ENCODE measurements at regions not wholly inside any gene's neighbourhood (a gene's known extent, or its start where the extent isn't known, plus 50 kb on each side); places are given as distances from the start of the nearest gene placed in this dataset.
"Not testable (repeated sequence)": the region's sequence is repeated elsewhere in the genome, so short reads cannot be mapped to it uniquely, and the experiment has no call there.

DNA sequence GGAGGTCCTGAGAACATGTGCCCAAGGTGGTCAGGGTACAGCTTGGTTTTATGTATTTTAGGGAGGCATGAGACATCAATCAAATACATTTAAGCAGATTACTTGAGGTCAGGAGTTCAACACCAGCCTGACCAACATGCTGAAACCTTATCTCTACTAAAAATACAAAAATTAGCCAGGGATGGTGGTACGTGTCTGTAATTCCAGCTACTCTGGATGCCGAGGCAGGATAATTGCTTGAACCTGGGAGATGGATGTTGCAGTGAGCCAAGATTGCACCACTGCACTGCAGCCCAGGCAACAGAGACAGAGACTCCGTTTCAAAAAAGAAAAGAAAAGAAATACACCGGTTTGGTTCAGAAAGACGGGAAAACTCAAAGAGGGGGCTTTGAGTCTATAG is 165.9 kb upstream of the ADAMTS19 start:
- H3K4me3 ChIP-seq (ENCODE audit: low read length in 3 of 3); H3K36me3 ChIP-seq (ENCODE audit: control insufficient read depth in 3 of 3, insufficient read depth in 3 of 3, low read length in 3 of 3); H3K9me3 ChIP-seq (ENCODE audit: control insufficient read depth in 3 of 3, low read length in 3 of 3); H3K9ac ChIP-seq (ENCODE audit: low read depth in 1 of 3, low read length in 3 of 3); H3K4me1 ChIP-seq (ENCODE audit: control insufficient read depth in 3 of 3, insufficient read depth in 3 of 3, low read length in 3 of 3); H3K27ac ChIP-seq (ENCODE audit: low read depth, low read length); H3K27me3 ChIP-seq (ENCODE audit: control insufficient read depth in 3 of 3, insufficient read depth in 3 of 3, low read length in 3 of 3): not testable (repeated sequence)

DNA sequence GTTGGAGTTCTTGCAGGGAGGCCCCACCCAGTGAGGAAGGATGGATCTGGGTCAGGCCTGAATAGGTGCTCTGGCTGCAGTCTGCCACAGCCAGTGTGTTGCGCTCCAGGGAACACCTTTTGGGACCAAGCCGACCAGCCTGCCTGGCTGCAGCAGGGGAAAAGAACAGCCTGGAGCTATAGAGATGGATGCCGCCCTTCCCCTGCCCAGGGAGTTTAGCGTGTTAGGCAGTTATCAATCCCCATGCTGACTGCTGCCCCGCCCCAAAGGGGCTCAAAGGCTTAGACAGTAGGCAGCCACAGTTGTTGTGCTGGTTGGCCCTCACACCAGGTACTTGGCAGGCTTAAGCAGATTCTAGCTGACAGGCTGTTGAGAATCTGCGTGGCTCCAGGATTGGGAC is 153.4 kb upstream of the ADAMTS19 start:
- peaks cover 0 to 7% (median 0%) of the 10 kb centered on the region in 3 donors for H3K9me3 ChIP-seq (ENCODE audit: control insufficient read depth in 3 of 3, low read length in 3 of 3)
- no peak overlapping the region for H3K9ac ChIP-seq (ENCODE audit: low read depth in 1 of 3, low read length in 3 of 3)
- H3K4me3 ChIP-seq (ENCODE audit: low read length in 3 of 3) = no peak overlapping the region

DNA sequence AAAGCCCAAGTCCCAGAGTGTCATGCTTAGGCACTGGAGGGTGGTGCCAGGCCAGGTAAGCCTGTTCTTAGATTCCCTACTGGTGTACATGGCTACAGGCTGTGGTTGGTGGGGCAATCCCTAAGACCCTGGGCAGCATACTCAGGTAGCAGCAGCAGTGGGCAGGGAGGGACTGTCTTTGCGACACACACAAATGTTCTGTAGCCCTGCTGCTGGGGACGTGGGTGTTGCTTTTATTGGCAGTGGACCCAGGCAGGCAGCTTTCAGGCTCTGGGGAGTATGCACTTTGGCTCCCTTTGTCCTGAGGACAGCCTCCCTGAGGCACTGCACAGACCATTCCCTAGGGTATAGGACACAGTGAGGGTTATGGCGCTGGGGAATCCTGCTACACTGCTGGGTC is 137.1 kb upstream of the ADAMTS19 start:
- H3K36me3 ChIP-seq (ENCODE audit: control insufficient read depth in 3 of 3, insufficient read depth in 3 of 3, low read length in 3 of 3) = no peaks in the 10 kb centered on the region
- H3K9ac ChIP-seq (ENCODE audit: low read depth in 1 of 3, low read length in 3 of 3) = no peak overlapping the region
- no peaks in the 10 kb centered on the region for H3K9me3 ChIP-seq (ENCODE audit: control insufficient read depth in 3 of 3, low read length in 3 of 3)
- no peak overlapping the region for H3K4me3 ChIP-seq (ENCODE audit: low read length in 3 of 3)
- no peaks in the 10 kb centered on the region for H3K4me1 ChIP-seq (ENCODE audit: control insufficient read depth in 3 of 3, insufficient read depth in 3 of 3, low read length in 3 of 3)
- H3K27me3 ChIP-seq (ENCODE audit: control insufficient read depth in 3 of 3, insufficient read depth in 3 of 3, low read length in 3 of 3) = no peaks in the 10 kb centered on the region
- H3K27ac ChIP-seq (ENCODE audit: low read depth, low read length) = no peak overlapping the region

More for the DNA sequence above, 153.4 kb upstream of the ADAMTS19 start:
- Histone ChIP-seq H3K4me1 (ENCODE audit: control insufficient read depth in 3 of 3, insufficient read depth in 3 of 3, low read length in 3 of 3) (no peaks in the 10 kb centered on the region), H3K27ac (ENCODE audit: low read depth, low read length) (no peak overlapping the region), H3K36me3 (ENCODE audit: control insufficient read depth in 3 of 3, insufficient read depth in 3 of 3, low read length in 3 of 3) (no peaks in the 10 kb centered on the region), H3K27me3 (ENCODE audit: control insufficient read depth in 3 of 3, insufficient read depth in 3 of 3, low read length in 3 of 3) (no peaks in the 10 kb centered on the region)

DNA sequence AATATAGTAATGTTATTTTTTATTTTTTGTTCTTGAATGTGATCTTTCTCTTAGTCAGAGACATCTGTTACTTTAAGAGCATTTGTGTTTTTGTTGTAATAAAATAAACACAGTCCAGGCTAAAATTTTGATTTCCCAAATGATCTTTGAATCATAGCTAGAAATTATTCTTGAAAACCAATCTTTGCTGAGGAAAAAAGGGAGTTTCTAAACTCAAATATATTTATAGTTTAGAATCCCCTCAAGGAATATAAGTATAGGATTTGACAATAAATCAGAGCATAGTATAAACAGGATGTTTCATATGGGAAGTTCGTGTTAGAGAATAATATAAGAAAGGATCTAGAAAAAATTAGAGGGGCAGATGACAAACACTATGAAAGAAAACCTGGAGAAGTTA is 118.8 kb upstream of the ADAMTS19 start:
- no peak overlapping the region for H3K9ac ChIP-seq (ENCODE audit: low read depth in 1 of 3, low read length in 3 of 3)
- H3K36me3 ChIP-seq (ENCODE audit: control insufficient read depth in 3 of 3, insufficient read depth in 3 of 3, low read length in 3 of 3) = no peaks in the 10 kb centered on the region
- H3K4me3 ChIP-seq (ENCODE audit: low read length in 3 of 3) = no peak overlapping the region
- no peak overlapping the region for H3K27ac ChIP-seq (ENCODE audit: low read depth, low read length)
- H3K4me1 ChIP-seq (ENCODE audit: control insufficient read depth in 3 of 3, insufficient read depth in 3 of 3, low read length in 3 of 3) = no peaks in the 10 kb centered on the region
- no peaks in the 10 kb centered on the region for H3K9me3 ChIP-seq (ENCODE audit: control insufficient read depth in 3 of 3, low read length in 3 of 3)
- H3K27me3 ChIP-seq (ENCODE audit: control insufficient read depth in 3 of 3, insufficient read depth in 3 of 3, low read length in 3 of 3) = no peaks in the 10 kb centered on the region

DNA sequence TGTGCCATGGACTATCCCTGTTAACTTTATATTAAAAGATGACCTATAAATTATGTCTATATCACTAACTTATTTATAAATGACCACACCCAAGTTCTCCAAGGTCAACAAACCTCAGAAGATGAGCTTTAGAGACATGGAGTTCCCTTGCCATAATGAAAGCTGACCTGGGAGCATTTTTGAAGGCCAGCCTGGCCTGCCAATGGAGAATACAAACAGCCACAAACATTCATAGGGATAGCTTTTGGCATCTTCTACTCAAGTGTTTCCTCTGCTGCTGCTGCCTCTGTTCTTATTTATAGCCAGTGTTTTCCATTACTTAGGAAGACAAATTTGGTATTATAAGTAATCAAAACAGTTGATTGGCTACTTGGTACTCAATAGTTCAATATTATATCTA is 117.3 kb upstream of the ADAMTS19 start:
- H3K27me3 ChIP-seq (ENCODE audit: control insufficient read depth in 3 of 3, insufficient read depth in 3 of 3, low read length in 3 of 3) = no peaks in the 10 kb centered on the region
- H3K9me3 ChIP-seq (ENCODE audit: control insufficient read depth in 3 of 3, low read length in 3 of 3) = peaks cover 0 to 2% (median 0%) of the 10 kb centered on the region in 3 donors
- no peak overlapping the region for H3K9ac ChIP-seq (ENCODE audit: low read depth in 1 of 3, low read length in 3 of 3)
- H3K4me3 ChIP-seq (ENCODE audit: low read length in 3 of 3) = no peak overlapping the region
- H3K27ac ChIP-seq (ENCODE audit: low read depth, low read length) = peak overlapping the region; percentile 42
- H3K4me1 ChIP-seq (ENCODE audit: control insufficient read depth in 3 of 3, insufficient read depth in 3 of 3, low read length in 3 of 3) = no peaks in the 10 kb centered on the region
- H3K36me3 ChIP-seq (ENCODE audit: control insufficient read depth in 3 of 3, insufficient read depth in 3 of 3, low read length in 3 of 3) = no peaks in the 10 kb centered on the region

DNA sequence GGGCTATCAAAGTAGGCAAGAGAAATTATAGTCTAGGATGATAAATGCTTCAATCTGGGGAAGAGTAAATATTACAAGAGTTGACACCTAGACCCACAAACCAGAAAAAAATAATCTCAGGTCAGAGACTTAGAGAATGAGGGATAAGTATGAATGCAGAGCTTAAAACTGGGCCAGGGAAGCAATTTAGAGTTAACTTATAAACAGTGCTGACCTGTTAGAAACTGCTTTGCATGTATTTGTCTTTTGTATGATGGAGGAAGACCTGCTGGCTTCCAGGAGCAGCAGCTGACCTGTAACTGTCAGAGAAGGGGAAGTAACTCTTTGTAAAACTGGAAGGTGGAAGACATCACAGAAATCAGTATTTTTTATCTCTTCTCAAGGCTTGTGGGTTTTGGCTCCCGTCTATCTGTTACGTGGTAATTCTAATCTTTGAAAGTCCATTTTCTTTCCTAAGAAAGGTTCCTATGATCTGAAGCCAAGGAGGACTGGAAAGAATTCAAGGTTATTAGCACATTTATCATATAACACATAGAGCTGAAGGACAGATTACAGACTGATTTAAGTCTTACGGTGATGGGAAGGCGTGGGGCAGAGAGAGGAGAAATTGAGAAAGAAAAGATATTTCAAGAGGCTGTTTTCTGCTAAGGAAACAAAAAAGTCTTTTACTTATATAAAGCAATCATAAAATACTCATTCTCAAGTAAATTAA is 114.7 kb upstream of the ADAMTS19 start:
- no peaks in the 10 kb centered on the region for H3K4me1 ChIP-seq (ENCODE audit: control insufficient read depth in 3 of 3, insufficient read depth in 3 of 3, low read length in 3 of 3)
- H3K4me3 ChIP-seq (ENCODE audit: low read length in 3 of 3) = no peak overlapping the region
- H3K27me3 ChIP-seq (ENCODE audit: control insufficient read depth in 3 of 3, insufficient read depth in 3 of 3, low read length in 3 of 3) = no peaks in the 10 kb centered on the region
- no peak overlapping the region for H3K9ac ChIP-seq (ENCODE audit: low read depth in 1 of 3, low read length in 3 of 3)
- no peak overlapping the region for H3K27ac ChIP-seq (ENCODE audit: low read depth, low read length)
- peaks cover 0 to 7% (median 2%) of the 10 kb centered on the region in 3 donors for H3K9me3 ChIP-seq (ENCODE audit: control insufficient read depth in 3 of 3, low read length in 3 of 3)
- H3K36me3 ChIP-seq (ENCODE audit: control insufficient read depth in 3 of 3, insufficient read depth in 3 of 3, low read length in 3 of 3) = no peaks in the 10 kb centered on the region

DNA sequence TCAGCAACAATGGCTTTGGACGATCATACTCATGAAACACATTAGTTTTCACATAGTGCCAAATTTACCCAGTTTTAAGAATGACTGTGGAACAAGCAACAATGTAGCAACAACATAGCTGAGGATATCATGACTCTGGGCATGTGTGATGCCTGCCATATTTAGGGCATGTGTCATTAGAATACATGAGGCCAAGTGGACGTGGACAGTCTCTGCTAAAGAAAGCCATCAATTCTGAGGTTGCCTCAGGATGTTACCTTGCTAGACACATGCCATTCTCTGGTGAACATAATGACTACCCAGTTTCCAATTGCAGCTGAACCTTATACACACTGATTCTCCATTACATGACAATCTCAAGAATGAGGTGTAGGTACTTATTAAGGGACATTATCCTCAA is 103.3 kb upstream of the ADAMTS19 start:
- Histone ChIP-seq H3K27ac (ENCODE audit: low read depth, low read length) (peak overlapping the region; percentile 32), H3K4me1 (ENCODE audit: control insufficient read depth in 3 of 3, insufficient read depth in 3 of 3, low read length in 3 of 3) (peaks cover 0 to 4% (median 3%) of the 10 kb centered on the region in 3 donors), H3K9ac (ENCODE audit: low read depth in 1 of 3, low read length in 3 of 3) (no peak overlapping the region), H3K4me3 (ENCODE audit: low read length in 3 of 3) (no peak overlapping the region), H3K36me3 (ENCODE audit: control insufficient read depth in 3 of 3, insufficient read depth in 3 of 3, low read length in 3 of 3) (no peaks in the 10 kb centered on the region), H3K27me3 (ENCODE audit: control insufficient read depth in 3 of 3, insufficient read depth in 3 of 3, low read length in 3 of 3) (no peaks in the 10 kb centered on the region), H3K9me3 (ENCODE audit: control insufficient read depth in 3 of 3, low read length in 3 of 3) (no peaks in the 10 kb centered on the region)

DNA sequence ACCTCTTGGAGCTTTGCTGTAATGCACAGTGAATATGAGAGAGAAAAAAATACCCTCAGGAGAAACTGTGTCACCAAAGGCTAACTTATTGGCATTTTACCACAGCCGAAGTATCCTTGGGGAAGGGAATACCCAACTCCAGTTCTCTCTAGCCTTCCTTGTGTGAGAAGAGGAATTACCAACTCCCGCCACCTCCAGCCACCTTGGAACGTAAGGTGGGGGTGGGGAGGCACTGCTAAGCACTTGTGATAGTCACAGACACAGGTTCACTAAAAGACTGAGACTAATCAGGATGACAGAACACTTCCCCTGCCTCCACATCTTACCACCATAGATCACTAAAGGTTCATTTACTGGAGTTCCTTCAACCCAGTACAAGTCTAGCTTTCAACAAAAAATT is 102.0 kb upstream of the ADAMTS19 start:
- Histone ChIP-seq H3K27ac (ENCODE audit: low read depth, low read length) (no peak overlapping the region), H3K9ac (ENCODE audit: low read depth in 1 of 3, low read length in 3 of 3) (no peak overlapping the region), H3K4me3 (ENCODE audit: low read length in 3 of 3) (no peak overlapping the region), H3K9me3 (ENCODE audit: control insufficient read depth in 3 of 3, low read length in 3 of 3) (no peaks in the 10 kb centered on the region), H3K4me1 (ENCODE audit: control insufficient read depth in 3 of 3, insufficient read depth in 3 of 3, low read length in 3 of 3) (peaks cover 0 to 4% (median 3%) of the 10 kb centered on the region in 3 donors), H3K27me3 (ENCODE audit: control insufficient read depth in 3 of 3, insufficient read depth in 3 of 3, low read length in 3 of 3) (no peaks in the 10 kb centered on the region), H3K36me3 (ENCODE audit: control insufficient read depth in 3 of 3, insufficient read depth in 3 of 3, low read length in 3 of 3) (no peaks in the 10 kb centered on the region)

DNA sequence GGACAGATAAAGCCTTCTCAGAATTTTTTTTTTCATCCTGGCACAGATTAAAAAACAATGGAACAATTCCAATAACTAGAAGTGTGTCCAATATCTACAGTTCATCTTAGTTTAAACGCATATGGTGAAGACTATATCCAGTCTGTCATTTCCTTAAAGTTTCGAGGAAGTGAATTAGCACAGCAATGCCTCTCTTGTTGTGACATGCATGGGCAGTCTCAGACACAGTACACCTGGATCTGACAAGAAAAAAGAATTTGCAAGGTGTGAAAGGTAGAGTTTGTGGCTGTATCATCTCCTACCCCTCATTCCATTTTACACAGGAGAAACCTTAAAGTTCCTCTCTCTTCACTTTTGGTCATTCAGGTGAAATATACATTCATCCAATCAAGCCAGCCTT is 100.6 kb upstream of the ADAMTS19 start:
- no peaks in the 10 kb centered on the region for H3K36me3 ChIP-seq (ENCODE audit: control insufficient read depth in 3 of 3, insufficient read depth in 3 of 3, low read length in 3 of 3)
- no peaks in the 10 kb centered on the region for H3K27me3 ChIP-seq (ENCODE audit: control insufficient read depth in 3 of 3, insufficient read depth in 3 of 3, low read length in 3 of 3)
- no peak overlapping the region for H3K27ac ChIP-seq (ENCODE audit: low read depth, low read length)
- H3K9ac ChIP-seq (ENCODE audit: low read depth in 1 of 3, low read length in 3 of 3) = no peak overlapping the region
- H3K4me3 ChIP-seq (ENCODE audit: low read length in 3 of 3) = no peak overlapping the region
- no peaks in the 10 kb centered on the region for H3K9me3 ChIP-seq (ENCODE audit: control insufficient read depth in 3 of 3, low read length in 3 of 3)
- H3K4me1 ChIP-seq (ENCODE audit: control insufficient read depth in 3 of 3, insufficient read depth in 3 of 3, low read length in 3 of 3) = peaks cover 0 to 4% (median 3%) of the 10 kb centered on the region in 3 donors

DNA sequence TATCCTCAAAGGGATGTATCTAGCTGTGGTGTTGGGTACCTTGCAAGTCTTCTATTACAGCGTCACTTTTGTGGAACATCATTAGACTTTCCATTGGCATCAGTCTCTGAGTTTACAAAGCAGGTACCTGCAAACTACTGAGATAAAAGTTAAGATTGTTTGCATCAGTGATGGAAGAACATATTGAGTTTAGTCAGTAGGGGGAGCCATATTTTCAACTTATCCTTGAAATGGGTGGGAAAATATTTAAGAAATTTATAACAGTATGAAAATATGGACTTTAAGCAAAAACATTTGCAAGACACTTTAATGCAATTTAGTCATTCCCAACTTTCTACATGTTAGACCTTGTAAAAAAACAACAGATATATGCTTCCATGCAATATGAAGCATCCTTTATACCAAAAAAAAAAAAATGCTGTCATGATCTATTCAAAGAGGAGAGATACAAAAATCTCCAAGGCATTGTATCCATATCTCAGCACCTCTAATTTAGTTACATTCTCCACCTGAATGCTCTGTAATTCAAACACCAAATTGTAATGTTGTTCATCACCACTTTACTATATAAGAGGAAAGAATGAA is 98.6 kb upstream of the ADAMTS19 start:
- Histone ChIP-seq H3K4me3 (ENCODE audit: low read length in 3 of 3) (no peak overlapping the region), H3K4me1 (ENCODE audit: control insufficient read depth in 3 of 3, insufficient read depth in 3 of 3, low read length in 3 of 3) (peaks cover 0 to 4% (median 3%) of the 10 kb centered on the region in 3 donors), H3K27me3 (ENCODE audit: control insufficient read depth in 3 of 3, insufficient read depth in 3 of 3, low read length in 3 of 3) (no peaks in the 10 kb centered on the region), H3K9me3 (ENCODE audit: control insufficient read depth in 3 of 3, low read length in 3 of 3) (peaks cover 0 to 5% (median 0%) of the 10 kb centered on the region in 3 donors), H3K36me3 (ENCODE audit: control insufficient read depth in 3 of 3, insufficient read depth in 3 of 3, low read length in 3 of 3) (no peaks in the 10 kb centered on the region), H3K27ac (ENCODE audit: low read depth, low read length) (no peak overlapping the region), H3K9ac (ENCODE audit: low read depth in 1 of 3, low read length in 3 of 3) (no peak overlapping the region)
